ENCODE measurements at regions not wholly inside any gene's neighbourhood (a gene's known extent, or its start where the extent isn't known, plus 50 kb on each side); places are given as distances from the start of the nearest gene placed in this dataset.
"Not testable (repeated sequence)": the region's sequence is repeated elsewhere in the genome, so short reads cannot be mapped to it uniquely, and the experiment has no call there.

GRCh38 chr16:88128556-88128955 lies 177.3 kb downstream of the BANP start:
- no peak for DNase-seq

GRCh38 chr16:88129133-88129532 lies 177.9 kb downstream of the BANP start:
- DNase-seq, result not testable (repeated sequence)

GRCh38 chr16:88130016-88130415 lies 178.8 kb downstream of the BANP start:
- no peak for DNase-seq

- no peak for DNase-seq
Measured at GRCh38 chr16:88130681-88131080, 179.4 kb downstream of the BANP start.

GRCh38 chr16:88131256-88131655 lies 180.0 kb downstream of the BANP start:
- DNase-seq, result no peak

GRCh38 chr16:88131966-88132365 lies 180.7 kb downstream of the BANP start:
- DNase-seq, result no peak

GRCh38 chr16:88132836-88133506 lies 181.7 kb downstream of the BANP start:
- DNase-seq, result no peak

- DNase-seq, result no peak
Measured at GRCh38 chr16:88133507-88133843, 182.2 kb downstream of the BANP start.

GRCh38 chr16:88134172-88134898 lies 183.1 kb downstream of the BANP start:
- not testable (repeated sequence) for DNase-seq

- DNase-seq, result not testable (repeated sequence)
Measured at GRCh38 chr16:88134899-88135682, 183.9 kb downstream of the BANP start.

GRCh38 chr16:88136211-88136713 lies 185.0 kb downstream of the BANP start:
- not testable (repeated sequence) for DNase-seq

- DNase-seq, result not testable (repeated sequence)
Measured at GRCh38 chr16:88136939-88137338, 185.7 kb downstream of the BANP start.

GRCh38 chr16:88139141-88139540 lies 187.9 kb downstream of the BANP start:
- DNase-seq, result not testable (repeated sequence)

- not testable (repeated sequence) for DNase-seq
Measured at GRCh38 chr16:88140195-88140594, 189.0 kb downstream of the BANP start.

GRCh38 chr16:88141580-88141979 lies 190.3 kb downstream of the BANP start:
- DNase-seq, result no peak

GRCh38 chr16:88142056-88142935 lies 191.1 kb downstream of the BANP start:
- not testable (repeated sequence) for DNase-seq

GRCh38 chr16:88143122-88144027 lies 192.1 kb downstream of the BANP start:
- not testable (repeated sequence) for DNase-seq

GRCh38 chr16:88144028-88144511 lies 192.8 kb downstream of the BANP start:
- no peak for DNase-seq

GRCh38 chr16:88145376-88145775 lies 194.1 kb downstream of the BANP start:
- DNase-seq, result not testable (repeated sequence)

GRCh38 chr16:88145824-88146405 lies 194.7 kb downstream of the BANP start:
- not testable (repeated sequence) for DNase-seq

GRCh38 chr16:88148078-88148477 lies 196.8 kb downstream of the BANP start:
- not testable (repeated sequence) for DNase-seq

Measured in 8988T (cell line).